D721Med (cell line): ENCODE measurements at regions not wholly inside any gene's neighbourhood (a gene's known extent, or its start where the extent isn't known, plus 50 kb on each side); places are given as distances from the start of the nearest gene placed in this dataset.

Source experiments
- DNase-seq: peaks from one replicate; pipeline ENCODE4 v3.0.0; 2011; ENCODE audit warnings: low spot score; ENCODE audit not compliant: insufficient read length
- FAIRE-seq: peaks from 2 replicates; lab custom pipeline; 2011; peaks lifted over from hg19 to GRCh38; lab: Jason Lieb, UNC
- TF ChIP-seq, protein P1 (sequence below): IDR thresholded peaks from 2 replicates; pipeline ENCODE4 v1.5.1; 2012; ENCODE audit warnings: mild to moderate bottlenecking, control low read depth; ENCODE audit not compliant: insufficient read depth; ENCODE audit errors: missing control alignments

GRCh38 chr22:45103756-45104155 lies 60.0 kb upstream of the NUP50 start:
- TF ChIP-seq, protein P1, sequence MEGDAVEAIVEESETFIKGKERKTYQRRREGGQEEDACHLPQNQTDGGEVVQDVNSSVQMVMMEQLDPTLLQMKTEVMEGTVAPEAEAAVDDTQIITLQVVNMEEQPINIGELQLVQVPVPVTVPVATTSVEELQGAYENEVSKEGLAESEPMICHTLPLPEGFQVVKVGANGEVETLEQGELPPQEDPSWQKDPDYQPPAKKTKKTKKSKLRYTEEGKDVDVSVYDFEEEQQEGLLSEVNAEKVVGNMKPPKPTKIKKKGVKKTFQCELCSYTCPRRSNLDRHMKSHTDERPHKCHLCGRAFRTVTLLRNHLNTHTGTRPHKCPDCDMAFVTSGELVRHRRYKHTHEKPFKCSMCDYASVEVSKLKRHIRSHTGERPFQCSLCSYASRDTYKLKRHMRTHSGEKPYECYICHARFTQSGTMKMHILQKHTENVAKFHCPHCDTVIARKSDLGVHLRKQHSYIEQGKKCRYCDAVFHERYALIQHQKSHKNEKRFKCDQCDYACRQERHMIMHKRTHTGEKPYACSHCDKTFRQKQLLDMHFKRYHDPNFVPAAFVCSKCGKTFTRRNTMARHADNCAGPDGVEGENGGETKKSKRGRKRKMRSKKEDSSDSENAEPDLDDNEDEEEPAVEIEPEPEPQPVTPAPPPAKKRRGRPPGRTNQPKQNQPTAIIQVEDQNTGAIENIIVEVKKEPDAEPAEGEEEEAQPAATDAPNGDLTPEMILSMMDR, result no peak
- FAIRE-seq (no peak), DNase-seq (no peak)

GRCh38 chr22:45104313-45104712 lies 59.4 kb upstream of the NUP50 start:
- DNase-seq (no peak), FAIRE-seq (no peak)
- TF ChIP-seq, protein P1, result no peak

DNA sequence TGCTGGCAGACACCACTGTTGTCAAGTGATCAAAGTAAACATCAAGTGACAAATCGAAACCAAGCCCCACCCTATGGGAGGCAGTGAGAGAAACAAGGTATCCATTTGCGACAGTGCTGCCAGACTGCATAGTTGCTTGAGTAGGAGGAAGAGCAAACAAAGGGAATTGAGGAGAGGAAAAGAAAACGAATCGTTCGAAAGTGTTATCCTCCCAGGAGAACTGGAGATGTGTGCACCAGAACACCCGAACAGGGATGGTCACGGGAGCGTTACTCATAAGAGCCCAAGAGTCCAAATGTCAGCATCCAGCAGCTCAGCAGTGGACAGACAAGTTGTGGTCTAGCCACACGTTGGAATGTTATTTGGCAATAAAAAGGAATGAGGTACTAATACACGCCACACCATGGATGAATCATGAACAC lies 58.4 kb upstream of the NUP50 start:
- FAIRE-seq (no peak), DNase-seq (no peak)
- TF ChIP-seq, protein P1, result no peak

DNA sequence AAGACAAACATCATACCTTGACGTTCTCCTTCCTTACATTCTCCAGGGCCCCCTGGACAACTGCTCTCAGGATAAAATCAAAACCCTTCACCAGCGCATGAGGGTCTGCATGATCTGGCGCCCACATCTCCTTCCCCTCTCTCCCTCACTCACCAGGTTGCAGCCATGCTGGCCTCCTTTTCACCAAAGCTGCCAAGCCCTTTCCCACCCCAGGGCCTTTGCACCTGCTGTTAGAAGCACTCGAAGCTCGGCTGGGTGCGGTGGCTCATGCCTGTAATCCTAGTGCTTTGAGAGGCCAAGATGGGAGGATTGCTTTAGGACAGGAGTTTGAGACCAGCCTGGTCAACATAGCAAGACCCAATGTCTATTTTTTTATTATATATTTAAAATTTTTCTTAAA lies 56.1 kb upstream of the NUP50 start:
- DNase-seq (no peak), FAIRE-seq (no peak)
- TF ChIP-seq, protein P1, result no peak

GRCh38 chr22:45112136-45112879 lies 51.4 kb upstream of the NUP50 start:
- no peak for FAIRE-seq
- no peak for DNase-seq
- TF ChIP-seq, protein P1, result no peak
